ENCODE measurements at regions not wholly inside any gene's neighbourhood (a gene's known extent, or its start where the extent isn't known, plus 50 kb on each side); places are given as distances from the start of the nearest gene placed in this dataset.
"Not testable (repeated sequence)": the region's sequence is repeated elsewhere in the genome, so short reads cannot be mapped to it uniquely, and the experiment has no call there.

DNA sequence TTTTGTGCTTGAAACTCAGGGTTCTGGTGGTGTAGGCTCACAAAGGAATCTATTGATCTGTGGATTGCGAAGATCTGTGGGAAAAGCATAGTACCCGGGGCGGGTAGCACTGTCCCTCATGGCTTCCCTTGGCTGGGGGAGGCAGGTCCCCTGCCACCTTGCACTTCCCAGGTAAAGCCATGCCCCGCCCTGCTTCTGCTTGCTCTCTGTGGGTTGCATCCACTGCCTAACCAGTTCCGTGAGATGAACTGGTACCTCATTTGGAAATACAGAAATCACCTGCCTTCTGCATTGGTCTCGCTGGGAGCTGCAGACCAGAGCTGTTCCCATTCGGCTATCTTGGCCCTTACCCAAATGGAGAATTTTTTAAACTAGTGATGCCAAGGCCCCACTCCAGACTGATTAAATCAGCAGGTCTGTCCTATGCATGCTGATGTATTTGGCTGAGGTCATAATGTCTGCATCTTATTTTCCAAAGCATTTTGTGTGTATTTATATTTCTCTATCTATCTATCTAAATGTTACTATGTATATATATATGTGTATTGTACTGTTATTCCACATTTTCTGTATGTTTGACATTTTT is 65.5 kb upstream of the SLC7A14 start:
- no peak for DNase-seq (ENCODE audit: low read depth)

DNA sequence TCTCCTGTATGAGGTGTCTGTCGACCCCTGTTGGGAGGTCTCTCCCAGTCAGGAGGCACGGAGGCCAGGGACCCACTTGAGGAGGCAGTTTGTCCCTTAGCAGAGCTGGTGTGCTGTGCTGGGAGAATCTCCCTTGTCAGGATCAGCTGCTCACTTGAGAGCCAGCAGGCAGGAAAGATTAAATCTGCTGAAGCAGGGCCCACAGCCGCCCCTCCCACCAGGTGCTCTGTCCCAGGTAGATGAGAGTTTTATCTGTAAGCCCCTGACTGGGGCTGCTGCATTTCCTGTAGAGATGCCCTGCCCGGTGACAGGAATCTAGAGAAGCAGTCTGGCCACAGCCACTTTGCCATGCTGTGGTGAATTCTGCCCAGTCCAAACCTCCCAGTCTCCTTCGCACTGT is 64.7 kb upstream of the SLC7A14 start:
- DNase-seq (ENCODE audit: low read depth) = not testable (repeated sequence)

DNA sequence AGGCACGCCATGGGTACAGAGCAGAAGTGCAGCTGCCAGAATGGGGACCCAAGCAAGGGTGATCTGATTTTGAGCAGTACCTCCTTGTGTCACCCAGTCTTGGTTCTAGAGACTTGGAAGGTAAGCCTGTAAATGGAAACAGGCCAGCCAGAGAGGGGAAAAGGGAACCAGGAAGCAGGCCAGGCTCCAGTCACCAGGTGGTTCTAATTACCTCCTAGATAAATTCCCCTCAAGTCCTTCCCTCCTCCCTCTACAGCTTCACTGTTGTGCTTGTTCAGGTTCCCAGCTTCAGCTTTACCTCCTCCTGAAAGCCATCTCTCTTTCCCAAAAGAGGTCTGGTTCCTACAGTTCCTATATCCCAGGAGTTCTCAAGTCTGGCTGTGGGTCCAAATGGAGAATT is 58.8 kb upstream of the SLC7A14 start:
- DNase-seq (ENCODE audit: low read depth) = no peak

DNA sequence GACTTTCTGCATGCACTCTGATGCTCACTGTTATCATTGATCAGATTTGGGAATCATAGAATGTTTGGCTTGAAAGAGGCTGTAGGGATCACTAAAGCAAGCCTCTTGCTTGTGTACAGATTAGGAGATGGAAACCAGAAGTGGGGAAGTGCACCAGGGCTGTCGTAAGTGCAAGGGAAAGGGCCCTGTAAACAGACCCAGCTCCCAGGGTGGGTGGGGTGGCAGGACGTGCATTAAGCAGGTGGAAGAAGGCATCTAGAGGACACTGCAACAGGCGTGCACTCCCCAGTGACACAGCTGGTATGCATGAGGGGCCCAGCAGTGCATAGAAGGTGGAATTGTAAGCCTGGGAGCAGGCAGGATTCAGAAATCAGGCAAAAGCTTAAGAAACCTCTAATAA is 58.0 kb upstream of the SLC7A14 start:
- no peak for DNase-seq (ENCODE audit: low read depth)

DNA sequence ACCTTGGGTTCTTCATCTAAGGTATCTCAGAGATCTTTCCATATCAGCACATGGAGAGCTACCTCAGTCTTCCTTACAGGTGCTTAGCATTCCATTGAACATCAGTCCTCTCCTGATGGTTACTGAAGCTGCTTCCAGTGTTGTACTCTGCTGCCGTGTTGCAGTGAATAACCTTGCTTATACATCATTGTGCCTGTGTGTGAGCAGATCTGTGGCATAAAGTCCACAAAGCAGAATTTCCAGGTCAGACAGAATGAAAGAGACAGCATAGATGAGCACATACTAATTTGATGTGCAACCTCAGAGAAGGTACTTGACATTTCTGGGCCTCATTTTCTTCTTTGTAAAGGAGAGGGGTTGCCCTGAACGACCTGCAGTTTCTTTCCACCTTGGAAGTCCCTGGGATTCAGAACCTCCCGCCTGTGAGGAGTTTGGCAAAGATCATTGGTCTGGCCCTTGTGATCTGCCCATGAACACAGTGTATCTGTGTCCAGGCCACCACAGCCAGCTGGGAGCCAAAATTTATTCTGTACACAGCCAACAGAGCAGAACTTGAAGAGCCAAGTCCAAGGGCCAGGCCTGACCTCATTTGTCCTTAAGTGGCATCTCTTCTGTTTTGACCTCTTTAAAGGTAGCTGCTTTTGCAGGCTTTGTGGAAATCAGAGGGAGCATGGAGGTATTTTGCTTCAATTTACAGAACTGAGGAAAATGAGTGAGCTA is 57.2 kb upstream of the SLC7A14 start:
- DNase-seq (ENCODE audit: low read depth) = no peak

DNA sequence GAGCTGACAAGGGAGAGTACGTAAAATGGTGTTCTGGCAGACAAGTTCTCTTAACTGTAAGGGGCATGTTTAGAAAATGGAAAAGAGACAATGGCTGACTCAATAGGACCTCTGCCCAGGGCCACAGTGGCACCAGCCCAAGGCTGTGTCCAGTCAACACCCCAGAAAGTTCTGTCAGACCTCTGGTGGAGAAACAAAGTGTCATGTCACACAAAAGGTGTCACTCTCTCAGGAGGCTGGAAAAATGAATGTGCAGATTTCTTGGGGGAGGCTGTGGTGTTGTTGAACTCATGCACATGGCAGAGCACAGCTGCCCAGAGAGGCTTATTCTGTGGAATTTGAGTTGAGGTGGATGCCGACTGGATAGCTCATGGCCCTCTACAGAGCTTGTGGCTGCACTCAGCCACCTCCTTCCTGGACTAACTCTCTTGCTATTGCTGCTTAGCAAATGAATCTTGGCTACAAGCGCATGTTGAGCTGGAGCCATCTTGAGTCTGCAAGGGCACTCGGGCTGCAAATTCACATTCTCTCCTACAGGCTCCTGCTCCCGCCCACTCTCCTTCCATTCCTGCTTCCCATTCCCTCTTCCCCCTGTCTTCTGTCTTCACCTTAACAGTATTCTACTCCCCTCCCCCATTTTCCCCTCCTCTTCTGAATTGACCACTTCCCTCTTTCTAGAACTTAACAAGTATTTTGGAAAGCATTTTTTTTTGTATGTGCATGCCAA is 55.8 kb upstream of the SLC7A14 start:
- no peak for DNase-seq (ENCODE audit: low read depth)

DNA sequence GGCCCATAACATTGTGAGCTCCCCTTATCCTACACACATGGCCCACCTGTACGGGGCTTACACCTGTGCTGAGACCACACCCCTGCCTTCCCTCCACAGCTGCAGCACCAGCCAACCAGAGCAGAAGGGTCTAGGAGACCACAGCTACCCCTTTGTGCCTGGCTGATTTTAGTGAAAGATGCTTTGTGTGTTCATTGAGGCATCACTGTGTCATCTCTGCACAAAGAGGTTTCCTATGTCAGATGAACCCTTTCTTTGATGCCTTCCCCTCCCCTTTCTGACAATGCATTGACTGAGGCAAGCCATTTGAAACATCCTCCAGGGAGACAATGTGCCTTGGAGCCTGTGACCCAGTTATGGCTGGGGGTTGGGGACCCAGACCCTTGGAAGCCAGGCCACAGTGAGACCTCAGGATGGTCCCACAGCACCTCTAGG is 54.9 kb upstream of the SLC7A14 start:
- DNase-seq (ENCODE audit: low read depth) = no peak

DNA sequence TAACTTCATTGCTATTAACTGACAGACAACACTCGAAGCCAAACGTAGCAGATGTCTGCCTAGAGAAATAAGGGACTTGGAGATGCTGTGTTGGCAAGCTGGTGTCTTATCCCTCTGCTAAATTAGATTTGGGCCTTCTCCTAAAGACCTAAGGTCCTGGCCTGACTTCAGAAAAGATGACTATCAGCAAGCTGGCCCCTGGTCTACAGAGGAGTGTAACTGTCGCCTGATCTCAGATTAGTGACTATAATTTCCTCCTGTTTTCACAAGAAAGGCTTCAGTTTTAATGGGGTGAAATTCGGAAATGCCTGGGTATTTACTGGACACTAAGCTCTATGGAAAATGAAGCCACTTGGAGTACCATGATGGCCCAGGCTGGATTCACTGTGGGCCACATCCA is 53.1 kb upstream of the SLC7A14 start:
- no peak for DNase-seq (ENCODE audit: low read depth)

DNA sequence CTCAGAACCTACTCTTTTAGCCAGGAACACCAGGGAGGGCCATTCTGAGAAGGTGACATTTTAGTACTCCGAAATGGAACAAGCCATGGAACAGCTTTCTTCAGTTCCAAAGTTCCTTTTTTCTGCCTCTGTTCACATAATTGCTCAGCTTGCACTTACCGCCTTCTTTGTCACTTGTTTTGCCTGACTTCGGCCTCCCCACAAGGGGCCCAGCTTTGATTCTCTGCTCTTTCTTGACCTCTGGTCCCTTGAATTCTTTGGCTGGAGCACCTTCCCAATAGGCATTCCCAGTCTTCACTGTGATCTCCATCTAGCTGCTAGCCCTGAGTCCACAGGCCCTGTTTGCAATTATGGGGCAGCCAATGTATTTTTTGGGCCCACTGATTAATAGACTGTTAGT is 51.4 kb upstream of the SLC7A14 start:
- DNase-seq (ENCODE audit: low read depth) = no peak

DNA sequence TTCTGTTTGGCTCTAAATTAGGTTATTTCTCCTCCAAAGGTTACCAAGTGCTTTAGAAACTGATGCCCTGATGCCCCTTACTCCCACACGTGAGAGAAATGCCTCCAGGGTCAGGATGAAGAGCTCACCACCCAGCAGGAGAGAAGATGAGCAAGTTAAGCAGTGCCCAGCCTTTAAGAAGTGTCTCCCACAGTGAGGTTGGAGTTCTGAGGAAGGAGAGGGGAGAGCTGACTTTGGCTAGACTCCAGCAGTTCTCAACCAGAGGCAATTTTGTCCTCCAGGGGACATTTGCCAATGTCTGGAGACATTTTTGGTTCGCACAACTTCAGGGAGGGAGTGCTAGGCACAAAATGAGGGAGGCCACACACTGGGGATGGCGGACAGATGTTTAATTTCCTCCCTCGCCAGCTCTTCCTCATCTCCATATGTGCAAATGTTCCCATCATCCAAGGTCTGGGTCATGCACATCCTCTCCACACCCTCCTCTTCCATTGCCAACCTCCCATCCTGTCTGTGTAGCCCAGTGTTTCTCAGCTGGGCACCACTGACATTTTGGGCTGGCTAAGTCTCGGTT is 50.6 kb upstream of the SLC7A14 start:
- DNase-seq (ENCODE audit: low read depth) = no peak

Data from stimulated activated CD8-positive, alpha-beta memory T cell treated with anti-CD3 and anti-CD28 coated beads, Interleukin-4, amount 100 ng/mL, for 24 hours (primary cell).